Central memory CD4-positive, alpha-beta T cell (primary cell): ENCODE measurements at regions not wholly inside any gene's neighbourhood (a gene's known extent, or its start where the extent isn't known, plus 50 kb on each side); places are given as distances from the start of the nearest gene placed in this dataset.
A peak's percentile ranks its signal among the peaks of the same experiment; 100 is the strongest.
"Not testable (repeated sequence)": the region's sequence is repeated elsewhere in the genome, so short reads cannot be mapped to it uniquely, and the experiment has no call there.

Source experiments
- DNase-seq: peaks from one replicate; pipeline ENCODE4 v3.0.0; 2022

DNA sequence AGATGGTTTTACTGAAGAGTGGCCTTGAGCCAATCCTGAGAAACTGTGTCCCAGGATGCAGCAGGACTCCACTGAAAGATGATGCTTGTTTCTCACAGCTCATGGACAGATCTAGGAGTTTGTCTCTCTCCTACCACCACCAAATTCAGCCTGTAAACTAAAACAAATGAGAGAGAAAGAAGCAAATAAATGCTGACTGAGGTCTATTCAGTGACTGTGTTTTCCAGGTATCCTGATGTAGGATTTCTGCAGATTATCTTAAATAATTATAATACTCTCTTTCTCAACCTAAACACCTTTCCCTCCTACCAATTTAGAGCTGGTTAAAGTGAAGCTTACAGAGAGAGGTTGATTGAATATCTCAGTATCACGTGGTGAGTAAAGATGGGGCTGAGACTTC is 599.6 kb upstream of the LCORL start:
- DNase-seq = no peak

DNA sequence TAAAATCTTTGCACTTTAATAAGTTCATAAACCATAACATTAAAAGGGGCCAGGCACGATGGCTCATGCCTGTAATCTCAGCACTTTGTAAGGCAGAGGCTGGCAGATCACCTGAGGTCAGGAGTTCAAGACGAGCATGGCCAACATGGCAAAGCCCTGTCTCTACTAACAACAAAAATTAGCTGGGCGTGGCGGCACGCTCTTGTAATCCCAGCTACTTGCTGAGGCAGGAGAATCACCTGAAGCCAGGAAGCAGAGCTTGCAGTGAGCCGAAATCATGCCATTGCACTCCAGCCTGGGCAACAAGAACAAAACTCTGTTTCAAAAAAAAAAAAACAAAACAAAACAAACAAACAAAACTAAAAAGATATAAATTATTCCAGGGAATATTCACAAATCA is 595.2 kb upstream of the LCORL start:
- no peak for DNase-seq

DNA sequence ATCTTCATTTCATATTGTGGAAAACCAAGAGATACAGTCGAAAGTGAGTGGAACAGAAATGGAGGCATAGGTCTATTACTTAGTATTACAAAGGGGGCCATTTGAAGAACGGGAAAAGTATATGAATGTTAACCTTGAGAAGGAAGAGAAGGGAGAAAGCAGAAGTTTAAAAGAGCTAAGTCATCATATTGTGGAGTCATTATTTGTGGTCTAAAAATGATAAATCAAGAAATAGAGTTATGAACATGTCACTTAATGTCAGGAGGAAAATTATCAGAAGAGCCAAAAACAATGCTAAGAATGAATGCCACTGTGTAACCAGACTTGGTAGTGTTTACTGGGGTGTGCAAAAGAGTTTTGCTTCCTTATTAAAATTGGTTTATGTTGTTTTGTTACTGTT is 589.5 kb upstream of the LCORL start:
- no peak for DNase-seq

GRCh38 chr4:18608908-18609533 is 587.5 kb upstream of the LCORL start:
- DNase-seq = no peak

DNA sequence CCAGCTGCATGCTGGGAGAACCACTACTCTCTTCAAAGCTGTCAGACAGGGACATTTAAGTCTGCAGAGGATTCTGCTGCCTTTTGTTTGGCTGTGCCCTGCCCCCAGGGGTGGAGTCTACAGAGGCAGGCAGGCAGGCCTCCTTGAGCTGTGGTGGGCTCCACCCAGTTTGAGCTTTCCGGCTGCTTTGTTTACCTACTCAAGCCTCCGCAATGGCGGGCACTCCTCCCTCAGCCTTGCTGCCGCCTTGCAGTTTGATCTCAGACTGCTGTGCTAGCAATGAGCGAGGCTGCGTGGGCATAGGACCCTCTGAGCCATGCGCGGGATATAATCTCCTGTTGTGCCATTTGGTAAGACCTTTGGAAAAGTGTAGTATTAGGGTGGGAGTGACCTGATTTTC is 581.1 kb upstream of the LCORL start:
- DNase-seq = not testable (repeated sequence)

DNA sequence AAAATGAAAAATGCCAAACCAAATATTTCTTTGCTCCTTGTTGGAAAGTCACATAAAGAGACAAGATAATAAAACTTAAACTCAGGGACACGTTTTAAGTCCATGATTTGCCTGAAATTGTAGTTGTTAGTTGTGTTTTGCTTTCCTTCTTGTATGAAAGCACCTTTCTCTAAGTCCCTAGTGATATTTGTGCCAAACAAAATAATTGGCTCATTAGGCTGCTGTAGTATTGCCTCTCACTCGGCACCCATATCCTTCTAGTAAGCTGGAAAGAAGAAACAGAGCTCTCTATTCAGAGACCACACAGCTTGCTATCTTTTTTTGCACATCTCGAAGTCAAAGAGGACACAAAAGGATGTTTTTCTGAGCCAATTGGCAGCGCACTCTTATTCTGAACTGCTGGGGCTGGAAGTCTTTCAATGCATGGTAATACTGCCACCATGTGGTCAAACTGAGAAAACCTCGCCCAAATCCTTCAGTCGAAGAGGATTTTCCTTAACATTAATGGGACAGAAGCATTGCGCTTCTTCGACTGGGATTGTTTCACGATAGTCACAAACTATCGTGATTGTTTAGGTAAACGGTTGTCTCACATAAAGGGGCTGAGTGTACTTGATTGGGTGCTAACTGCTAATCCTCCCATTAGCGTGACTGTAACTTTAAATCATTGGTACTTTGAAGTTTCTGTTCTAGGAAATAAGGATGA is 571.9 kb upstream of the LCORL start:
- peak; percentile 42 for DNase-seq

DNA sequence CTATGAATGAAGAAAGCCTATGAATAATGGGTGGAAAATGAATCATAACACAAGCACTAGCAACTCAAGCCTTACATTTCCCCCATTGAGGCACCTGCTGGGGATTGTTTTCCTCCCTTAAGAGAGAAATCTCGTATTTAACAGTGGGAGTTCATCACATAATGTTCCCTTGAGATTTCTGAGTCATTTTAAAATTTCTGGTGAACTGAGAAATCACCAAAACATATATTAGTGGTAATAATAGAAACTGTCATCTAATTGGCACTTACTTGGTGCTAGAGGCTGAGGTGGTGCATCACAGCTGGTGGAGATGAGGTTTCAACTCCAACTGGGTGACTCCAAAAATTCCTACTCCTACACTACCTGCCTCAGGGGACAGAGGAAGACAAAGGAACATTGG is 561.3 kb upstream of the LCORL start:
- no peak for DNase-seq

- no peak for DNase-seq
Measured at GRCh38 chr4:18578307-18578706, 556.8 kb upstream of the LCORL start.

DNA sequence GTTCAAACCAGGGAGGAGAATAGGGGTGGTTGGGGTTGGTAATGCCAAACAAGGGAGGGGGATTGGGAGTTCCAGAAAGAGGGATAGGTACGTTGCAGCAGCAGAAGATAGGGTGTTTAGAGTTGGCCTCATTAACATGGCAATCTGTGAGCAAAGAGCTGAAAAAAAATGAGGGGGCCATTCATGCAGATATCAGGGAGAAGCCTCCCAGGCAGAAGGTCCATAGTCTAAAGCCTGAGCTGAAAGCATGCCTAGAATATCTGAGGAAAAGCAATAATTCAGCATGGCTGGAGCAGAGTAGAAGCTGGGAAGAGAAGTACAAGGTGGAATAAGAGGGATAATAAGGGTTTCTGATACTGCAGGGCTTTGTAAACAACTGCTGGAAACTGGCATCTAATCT is 550.9 kb upstream of the LCORL start:
- no peak for DNase-seq

GRCh38 chr4:18571301-18571761 is 549.8 kb upstream of the LCORL start:
- no peak for DNase-seq

- no peak for DNase-seq
Measured at GRCh38 chr4:18570370-18570769, 548.8 kb upstream of the LCORL start.

DNA sequence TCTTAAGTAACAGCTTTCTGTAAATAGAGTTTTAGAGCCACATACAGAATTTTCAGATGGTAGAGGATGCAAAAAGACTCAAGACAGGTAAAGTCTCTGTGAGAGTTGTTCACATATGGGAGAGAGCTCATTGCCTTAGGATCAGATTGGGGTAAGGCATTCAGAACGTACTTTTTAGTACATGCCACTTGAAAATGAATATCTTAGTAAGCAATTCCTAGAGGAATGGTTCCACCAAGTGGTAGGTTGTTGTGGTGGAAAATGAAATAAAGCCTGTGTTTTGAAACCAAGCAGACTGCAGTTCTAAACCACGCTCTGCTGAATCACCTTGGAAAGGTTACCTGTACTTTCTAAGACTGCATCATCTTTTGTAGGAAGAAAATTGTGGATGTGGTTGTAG is 547.0 kb upstream of the LCORL start:
- no peak for DNase-seq

DNA sequence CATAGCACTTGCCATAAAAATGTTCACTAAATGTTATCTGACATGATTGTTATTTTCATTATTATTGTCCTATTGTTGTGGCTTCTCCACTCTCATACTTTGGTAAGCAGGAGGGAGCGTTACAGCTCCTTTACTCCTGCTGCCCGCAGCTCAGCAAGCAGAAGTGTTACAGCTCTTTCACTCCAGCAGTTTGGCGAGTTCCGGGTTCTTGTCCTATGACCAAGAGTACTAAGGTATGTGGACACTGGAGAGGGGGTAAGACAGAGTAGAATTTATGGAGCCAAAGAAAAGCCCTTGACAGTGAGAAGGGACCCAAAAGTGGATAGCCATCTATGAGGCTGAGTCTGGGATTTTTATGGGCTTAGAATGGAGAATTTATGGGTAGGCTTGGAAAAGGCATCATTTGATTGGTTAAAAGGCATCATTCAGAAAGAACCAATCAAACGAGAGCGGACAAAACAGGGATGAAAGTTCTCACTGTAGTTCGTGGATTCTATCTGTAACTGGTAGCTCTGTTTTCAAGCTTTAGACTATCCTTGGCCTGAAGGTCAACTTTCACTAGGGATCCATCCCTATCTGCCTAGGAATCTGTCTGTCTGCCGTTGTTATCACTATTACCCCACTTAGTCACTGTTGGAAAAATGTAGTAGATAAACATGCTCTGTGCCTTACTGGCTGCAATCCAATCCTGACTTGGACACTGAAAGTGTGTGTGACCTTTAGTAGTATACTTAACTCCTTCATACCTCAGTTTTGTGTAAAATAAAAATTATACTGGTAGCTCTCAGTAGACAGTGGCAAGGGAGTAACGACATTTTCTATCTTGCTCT is 545.6 kb upstream of the LCORL start:
- DNase-seq = no peak

DNA sequence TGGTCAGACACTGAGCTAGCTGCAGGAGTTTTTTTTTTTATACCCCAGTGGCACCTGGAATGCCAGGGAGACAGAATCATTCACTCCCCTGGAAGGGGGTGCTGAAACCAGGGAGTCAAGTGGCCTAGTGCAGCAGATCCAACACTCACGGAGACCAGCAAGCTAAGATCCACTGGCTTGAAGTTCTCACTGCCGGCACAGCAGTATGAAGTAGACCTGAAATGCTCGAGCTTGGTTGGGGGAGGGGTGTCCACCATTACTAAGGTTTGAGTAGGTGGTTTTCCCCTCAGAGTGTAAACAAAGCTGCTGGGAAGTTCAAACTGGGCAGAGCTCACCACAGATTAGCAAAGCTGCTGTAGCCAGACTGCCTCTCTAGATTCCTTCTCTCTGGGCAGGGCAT is 537.9 kb upstream of the LCORL start:
- DNase-seq = no peak

GRCh38 chr4:18556402-18556801 is 534.8 kb upstream of the LCORL start:
- DNase-seq = no peak

- no peak for DNase-seq
Measured at GRCh38 chr4:18540349-18540748, 518.8 kb upstream of the LCORL start.

DNA sequence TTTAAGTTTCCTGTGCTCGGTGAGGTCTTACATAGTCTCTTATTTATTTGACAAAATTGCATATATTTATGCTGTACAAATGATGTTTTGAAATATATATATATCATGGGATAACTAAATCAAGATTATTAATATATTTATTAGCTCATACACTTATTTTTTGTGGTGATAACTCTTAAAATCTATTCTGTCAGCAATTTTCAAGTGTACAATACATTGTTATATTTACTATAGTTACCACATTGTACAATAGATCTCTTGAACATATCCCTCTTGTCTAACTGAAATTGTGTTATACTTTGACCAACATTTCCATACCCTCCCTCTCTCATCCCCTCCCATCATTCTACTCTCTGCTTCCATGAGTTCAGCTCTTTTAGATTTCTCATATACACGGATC is 516.6 kb upstream of the LCORL start:
- DNase-seq = no peak

GRCh38 chr4:18536428-18536827 is 514.9 kb upstream of the LCORL start:
- DNase-seq = no peak

DNA sequence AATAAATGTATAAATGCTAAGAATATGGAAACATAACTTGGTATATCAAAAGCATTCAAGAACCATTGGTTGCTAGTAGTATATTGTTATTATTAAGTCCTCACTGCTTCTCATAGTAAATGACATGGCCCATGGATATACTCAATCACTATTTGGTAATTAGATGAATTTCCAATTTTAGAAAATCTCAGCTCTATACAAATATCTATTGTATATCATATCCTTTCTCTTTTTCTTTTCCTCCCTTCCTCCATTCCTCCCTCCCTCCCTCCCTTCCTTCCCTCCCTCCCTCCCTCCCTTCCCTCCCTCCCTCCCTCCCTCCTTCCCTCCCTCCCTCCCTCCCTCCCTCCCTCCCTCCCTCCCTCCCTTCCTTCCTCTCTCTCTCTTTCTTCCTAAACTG is 514.4 kb upstream of the LCORL start:
- DNase-seq = no peak

DNA sequence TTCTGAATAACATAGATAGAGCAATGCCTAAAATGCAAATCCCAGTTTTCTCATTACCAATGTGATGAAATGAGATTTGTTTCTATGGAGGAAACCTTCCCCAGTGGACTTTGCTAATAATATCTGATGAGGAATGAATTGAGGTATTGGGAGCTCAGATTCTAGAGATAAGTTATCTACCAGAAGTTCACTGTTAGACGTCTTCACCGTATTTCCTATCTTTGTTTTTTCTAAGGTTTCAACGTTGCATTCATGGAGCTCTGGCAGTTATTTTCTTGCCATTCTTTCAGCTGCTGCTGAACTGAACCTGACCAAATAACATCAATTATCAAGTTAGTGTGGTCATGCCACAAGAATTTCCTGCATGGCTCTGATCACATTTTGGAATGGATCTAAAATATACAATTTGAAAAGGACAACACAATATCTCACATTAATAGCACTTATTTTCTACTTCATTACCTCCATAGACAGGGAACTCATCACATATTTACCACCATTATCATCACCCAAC is 511.8 kb upstream of the LCORL start:
- no peak for DNase-seq

GRCh38 chr4:18531731-18532130 is 510.2 kb upstream of the LCORL start:
- DNase-seq = no peak

- DNase-seq = no peak
Measured at GRCh38 chr4:18529482-18529881, 507.9 kb upstream of the LCORL start.

GRCh38 chr4:18524667-18525066 is 503.1 kb upstream of the LCORL start:
- DNase-seq = no peak

DNA sequence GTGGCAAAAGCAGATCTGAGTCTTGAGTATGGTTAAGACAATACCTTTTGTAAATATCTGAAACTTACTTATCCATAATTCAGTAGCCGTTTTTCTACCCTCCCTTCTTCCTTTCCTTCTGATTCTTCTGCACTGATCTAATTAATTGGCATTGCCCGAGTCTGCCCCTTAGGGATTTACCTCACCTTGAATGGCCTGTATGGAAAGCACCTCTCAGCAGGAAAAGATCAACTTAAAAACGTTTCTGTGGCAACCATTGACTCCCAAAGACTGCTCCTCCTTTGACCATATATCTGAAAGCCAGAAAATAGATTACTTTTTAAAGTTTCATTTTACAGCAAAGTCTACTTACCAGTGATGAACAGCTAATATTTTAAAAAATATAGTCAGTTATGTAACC is 496.5 kb upstream of the LCORL start:
- DNase-seq = no peak
